GM23338 (cell line): ENCODE measurements at regions not wholly inside any gene's neighbourhood (a gene's known extent, or its start where the extent isn't known, plus 50 kb on each side); places are given as distances from the start of the nearest gene placed in this dataset.

Experiments
- EZH2 ChIP-seq: fragments of 200-600 bp; sonication (generic); IDR thresholded peaks from one replicate; pipeline ENCODE4 v1.8.0; 2017; ENCODE audit warnings: antibody characterized with exemption, mild to moderate bottlenecking, low read depth; ENCODE audit not compliant: unreplicated experiment
- JUNB ChIP-seq: IDR thresholded peaks from one replicate; pipeline ENCODE4 v1.6.1; 2016; ENCODE audit warnings: antibody characterized with exemption; ENCODE audit not compliant: unreplicated experiment
- TF ChIP-seq, protein P1 (sequence below), 2 experiments: fragments of 200-600 bp in 1 of 2; sonication (generic) in 1 of 2; conservative IDR thresholded peaks; 2 replicates each; pipeline versions ENCODE4 v1.5.1 to v1.6.1; 2016 to 2017; ENCODE audit warnings: antibody characterized with exemption in 2 of 2, low read depth in 2 of 2, mild to moderate bottlenecking in 2 of 2, moderate library complexity in 1 of 2

DNA sequence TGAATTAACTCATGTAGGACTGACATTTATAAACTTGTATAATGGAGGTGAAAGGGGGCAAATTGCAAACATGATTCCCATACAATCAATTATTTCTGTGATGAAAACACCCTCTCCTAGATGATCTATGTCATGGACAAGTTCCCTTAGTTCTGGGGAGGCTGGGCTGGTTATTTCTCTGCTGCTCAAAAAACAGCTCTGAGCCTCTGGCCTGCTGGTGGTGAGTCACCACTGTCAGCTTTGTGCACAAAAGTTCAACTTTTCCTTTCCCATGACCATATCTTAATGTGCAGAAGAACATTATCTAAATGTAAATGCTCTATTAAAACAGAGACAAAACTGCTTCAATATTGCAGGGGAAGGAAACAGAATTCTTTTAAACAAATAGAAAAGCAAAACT is 85.0 kb downstream of the HMHB1 start:
- TF ChIP-seq, protein P1, sequence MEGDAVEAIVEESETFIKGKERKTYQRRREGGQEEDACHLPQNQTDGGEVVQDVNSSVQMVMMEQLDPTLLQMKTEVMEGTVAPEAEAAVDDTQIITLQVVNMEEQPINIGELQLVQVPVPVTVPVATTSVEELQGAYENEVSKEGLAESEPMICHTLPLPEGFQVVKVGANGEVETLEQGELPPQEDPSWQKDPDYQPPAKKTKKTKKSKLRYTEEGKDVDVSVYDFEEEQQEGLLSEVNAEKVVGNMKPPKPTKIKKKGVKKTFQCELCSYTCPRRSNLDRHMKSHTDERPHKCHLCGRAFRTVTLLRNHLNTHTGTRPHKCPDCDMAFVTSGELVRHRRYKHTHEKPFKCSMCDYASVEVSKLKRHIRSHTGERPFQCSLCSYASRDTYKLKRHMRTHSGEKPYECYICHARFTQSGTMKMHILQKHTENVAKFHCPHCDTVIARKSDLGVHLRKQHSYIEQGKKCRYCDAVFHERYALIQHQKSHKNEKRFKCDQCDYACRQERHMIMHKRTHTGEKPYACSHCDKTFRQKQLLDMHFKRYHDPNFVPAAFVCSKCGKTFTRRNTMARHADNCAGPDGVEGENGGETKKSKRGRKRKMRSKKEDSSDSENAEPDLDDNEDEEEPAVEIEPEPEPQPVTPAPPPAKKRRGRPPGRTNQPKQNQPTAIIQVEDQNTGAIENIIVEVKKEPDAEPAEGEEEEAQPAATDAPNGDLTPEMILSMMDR (conservative IDR thresholded peaks at IDR 0.05; ENCODE audit: low read depth in 2 of 2) = no peak
- TF ChIP-seq EZH2 = no peak
- no peak for TF ChIP-seq JUNB
